ENCODE measurements at regions not wholly inside any gene's neighbourhood (a gene's known extent, or its start where the extent isn't known, plus 50 kb on each side); places are given as distances from the start of the nearest gene placed in this dataset.
"Not testable (repeated sequence)": the region's sequence is repeated elsewhere in the genome, so short reads cannot be mapped to it uniquely, and the experiment has no call there.

- no peak overlapping the region for H3K23ac ChIP-seq (ENCODE audit: low read depth, low read length, poor library complexity)
- 100% methylated on average over 1 of the region's 1 CpG; no CpG with 5 or more reads in 1 of the 2 donors for WGBS, 2 donors (ENCODE audit: extremely low coverage in 2 of 2, insufficient read length in 2 of 2, insufficient replicate concordance in 1 of 2)
- no peak overlapping the region for H4K91ac ChIP-seq (ENCODE audit: low read depth, low read length, poor library complexity)
- H2BK120ac ChIP-seq (ENCODE audit: low read depth, low read length) = no peak overlapping the region
- H4K8ac ChIP-seq (ENCODE audit: low read depth, low read length) = no peak overlapping the region
- no peak overlapping the region for H3K14ac ChIP-seq (ENCODE audit: low read length)
- H2BK12ac ChIP-seq (ENCODE audit: low read length) = no peak overlapping the region
- no peak overlapping the region for H3K18ac ChIP-seq (ENCODE audit: low read length)
- no peaks in the 10 kb centered on the region for H3K79me1 ChIP-seq (ENCODE audit: low read depth, low read length)
- no peak overlapping the region for H2BK5ac ChIP-seq (ENCODE audit: low read length)
- H2AK5ac ChIP-seq (ENCODE audit: low read depth, low read length) = no peak overlapping the region
- no peak for DNase-seq (ENCODE audit: low spot score)
- H3K9ac ChIP-seq (ENCODE audit: low read depth, low read length, poor library complexity) = no peak overlapping the region
- no peak overlapping the region for H2AFZ ChIP-seq (ENCODE audit: low read length)
- no peak overlapping the region for H3K4me2 ChIP-seq (ENCODE audit: insufficient read depth, low read length, poor library complexity, severe bottlenecking)
- H3K27me3 ChIP-seq (ENCODE audit: control insufficient read depth in 3 of 3, insufficient read depth in 3 of 3, low read depth in 1 of 3, low read length in 3 of 3) = no peaks in the 10 kb centered on the region
- H3K27ac ChIP-seq (replicated peaks; ENCODE audit: low read length) = no peak overlapping the region
- H3K9me3 ChIP-seq (replicated peaks in 1 of 2; ENCODE audit: control insufficient read depth in 2 of 2, insufficient read depth in 1 of 2, low read depth in 1 of 2, low read length in 2 of 2) = peaks cover 0 to under 1% of the 10 kb centered on the region in 2 donors
- H3K36me3 ChIP-seq (replicated peaks in 1 of 2; ENCODE audit: control insufficient read depth in 2 of 2, insufficient read depth in 2 of 2, low read length in 2 of 2) = no peaks in the 10 kb centered on the region
- no peak overlapping the region for H2BK15ac ChIP-seq (ENCODE audit: low read length)
- H3K4me3 ChIP-seq (ENCODE audit: low read length in 2 of 2) = no peak overlapping the region
- H3K4ac ChIP-seq (ENCODE audit: low read length) = no peak overlapping the region
- no peaks in the 10 kb centered on the region for H3K4me1 ChIP-seq (ENCODE audit: control insufficient read depth in 2 of 2, insufficient read depth in 1 of 2, low read depth in 1 of 2, low read length in 2 of 2)
These were observed 90.1 kb upstream of the NPSR1 start for GRCh38 chr7:34567906-34568305.

- H2BK120ac ChIP-seq (ENCODE audit: low read depth, low read length) = no peak overlapping the region
- H3K4me1 ChIP-seq (ENCODE audit: control insufficient read depth in 2 of 2, insufficient read depth in 1 of 2, low read depth in 1 of 2, low read length in 2 of 2) = no peaks in the 10 kb centered on the region
- no peak overlapping the region for H3K23ac ChIP-seq (ENCODE audit: low read depth, low read length, poor library complexity)
- no peak overlapping the region for H2AFZ ChIP-seq (ENCODE audit: low read length)
- H3K14ac ChIP-seq (ENCODE audit: low read length) = no peak overlapping the region
- no peak overlapping the region for H2BK5ac ChIP-seq (ENCODE audit: low read length)
- no peak overlapping the region for H4K91ac ChIP-seq (ENCODE audit: low read depth, low read length, poor library complexity)
- H3K4me3 ChIP-seq (ENCODE audit: low read length in 2 of 2) = no peak overlapping the region
- no peaks in the 10 kb centered on the region for H3K27me3 ChIP-seq (ENCODE audit: control insufficient read depth in 3 of 3, insufficient read depth in 3 of 3, low read depth in 1 of 3, low read length in 3 of 3)
- no peak overlapping the region for H3K4ac ChIP-seq (ENCODE audit: low read length)
- no CpG with 5 or more reads among the region's 6 CpGs for WGBS, 2 donors (ENCODE audit: extremely low coverage in 2 of 2, insufficient read length in 2 of 2, insufficient replicate concordance in 1 of 2)
- no peak for DNase-seq (ENCODE audit: low spot score)
- no peak overlapping the region for H3K18ac ChIP-seq (ENCODE audit: low read length)
- no peak overlapping the region for H4K8ac ChIP-seq (ENCODE audit: low read depth, low read length)
- no peak overlapping the region for H2BK15ac ChIP-seq (ENCODE audit: low read length)
- no peak overlapping the region for H3K27ac ChIP-seq (replicated peaks; ENCODE audit: low read length)
- H3K9me3 ChIP-seq (replicated peaks in 1 of 2; ENCODE audit: control insufficient read depth in 2 of 2, insufficient read depth in 1 of 2, low read depth in 1 of 2, low read length in 2 of 2) = peaks cover 0 to 2% of the 10 kb centered on the region in 2 donors
- H3K4me2 ChIP-seq (ENCODE audit: insufficient read depth, low read length, poor library complexity, severe bottlenecking) = no peak overlapping the region
- H3K36me3 ChIP-seq (replicated peaks in 1 of 2; ENCODE audit: control insufficient read depth in 2 of 2, insufficient read depth in 2 of 2, low read length in 2 of 2) = no peaks in the 10 kb centered on the region
- no peak overlapping the region for H2AK5ac ChIP-seq (ENCODE audit: low read depth, low read length)
- no peak overlapping the region for H2BK12ac ChIP-seq (ENCODE audit: low read length)
- no peaks in the 10 kb centered on the region for H3K79me1 ChIP-seq (ENCODE audit: low read depth, low read length)
- no peak overlapping the region for H3K9ac ChIP-seq (ENCODE audit: low read depth, low read length, poor library complexity)
These were observed 87.9 kb upstream of the NPSR1 start for GRCh38 chr7:34569975-34570699.

GRCh38 chr7:34575006-34575405 is 83.0 kb upstream of the NPSR1 start:
- Histone ChIP-seq H3K27me3 (ENCODE audit: control insufficient read depth in 3 of 3, insufficient read depth in 3 of 3, low read depth in 1 of 3, low read length in 3 of 3) (no peaks in the 10 kb centered on the region), H3K18ac (ENCODE audit: low read length) (no peak overlapping the region), H2AFZ (ENCODE audit: low read length) (no peak overlapping the region), H3K79me1 (ENCODE audit: low read depth, low read length) (no peaks in the 10 kb centered on the region), H3K36me3 (replicated peaks in 1 of 2; ENCODE audit: control insufficient read depth in 2 of 2, insufficient read depth in 2 of 2, low read length in 2 of 2) (no peaks in the 10 kb centered on the region), H3K9ac (ENCODE audit: low read depth, low read length, poor library complexity) (no peak overlapping the region), H2BK12ac (ENCODE audit: low read length) (no peak overlapping the region), H3K9me3 (replicated peaks in 1 of 2; ENCODE audit: control insufficient read depth in 2 of 2, insufficient read depth in 1 of 2, low read depth in 1 of 2, low read length in 2 of 2) (peaks cover 0 to 2% of the 10 kb centered on the region in 2 donors), H2BK120ac (ENCODE audit: low read depth, low read length) (no peak overlapping the region), H3K4me2 (ENCODE audit: insufficient read depth, low read length, poor library complexity, severe bottlenecking) (no peak overlapping the region), H2AK5ac (ENCODE audit: low read depth, low read length) (no peak overlapping the region), H3K4me1 (ENCODE audit: control insufficient read depth in 2 of 2, insufficient read depth in 1 of 2, low read depth in 1 of 2, low read length in 2 of 2) (no peaks in the 10 kb centered on the region), H3K4me3 (ENCODE audit: low read length in 2 of 2) (no peak overlapping the region), H3K23ac (ENCODE audit: low read depth, low read length, poor library complexity) (no peak overlapping the region), H2BK15ac (ENCODE audit: low read length) (no peak overlapping the region), H2BK5ac (ENCODE audit: low read length) (no peak overlapping the region), H3K4ac (ENCODE audit: low read length) (no peak overlapping the region), H4K91ac (ENCODE audit: low read depth, low read length, poor library complexity) (no peak overlapping the region), H3K27ac (replicated peaks; ENCODE audit: low read length) (no peak overlapping the region), H4K8ac (ENCODE audit: low read depth, low read length) (no peak overlapping the region), H3K14ac (ENCODE audit: low read length) (no peak overlapping the region)
- no CpG with 5 or more reads among the region's 2 CpGs for WGBS, 2 donors (ENCODE audit: extremely low coverage in 2 of 2, insufficient read length in 2 of 2, insufficient replicate concordance in 1 of 2)
- no peak for DNase-seq (ENCODE audit: low spot score)

GRCh38 chr7:34577934-34578333 is 80.1 kb upstream of the NPSR1 start:
- H2AFZ ChIP-seq (ENCODE audit: low read length); H3K14ac ChIP-seq (ENCODE audit: low read length); H2BK15ac ChIP-seq (ENCODE audit: low read length); H3K4ac ChIP-seq (ENCODE audit: low read length); H3K27me3 ChIP-seq (ENCODE audit: control insufficient read depth in 3 of 3, insufficient read depth in 3 of 3, low read depth in 1 of 3, low read length in 3 of 3); H3K4me2 ChIP-seq (ENCODE audit: insufficient read depth, low read length, poor library complexity, severe bottlenecking); H3K4me3 ChIP-seq (ENCODE audit: low read length in 2 of 2); H2BK12ac ChIP-seq (ENCODE audit: low read length); DNase-seq (ENCODE audit: low spot score); H4K91ac ChIP-seq (ENCODE audit: low read depth, low read length, poor library complexity); H2BK5ac ChIP-seq (ENCODE audit: low read length); H2AK5ac ChIP-seq (ENCODE audit: low read depth, low read length); H4K8ac ChIP-seq (ENCODE audit: low read depth, low read length); H3K9me3 ChIP-seq (replicated peaks in 1 of 2; ENCODE audit: control insufficient read depth in 2 of 2, insufficient read depth in 1 of 2, low read depth in 1 of 2, low read length in 2 of 2); H3K9ac ChIP-seq (ENCODE audit: low read depth, low read length, poor library complexity); H3K18ac ChIP-seq (ENCODE audit: low read length); H2BK120ac ChIP-seq (ENCODE audit: low read depth, low read length); H3K23ac ChIP-seq (ENCODE audit: low read depth, low read length, poor library complexity); H3K27ac ChIP-seq (replicated peaks; ENCODE audit: low read length); H3K4me1 ChIP-seq (ENCODE audit: control insufficient read depth in 2 of 2, insufficient read depth in 1 of 2, low read depth in 1 of 2, low read length in 2 of 2); H3K79me1 ChIP-seq (ENCODE audit: low read depth, low read length); H3K36me3 ChIP-seq (replicated peaks in 1 of 2; ENCODE audit: control insufficient read depth in 2 of 2, insufficient read depth in 2 of 2, low read length in 2 of 2): not testable (repeated sequence)
- no CpG with 5 or more reads among the region's 1 CpG for WGBS, 2 donors (ENCODE audit: extremely low coverage in 2 of 2, insufficient read length in 2 of 2, insufficient replicate concordance in 1 of 2)
